H4 (cell line): ENCODE measurements at regions not wholly inside any gene's neighbourhood (a gene's known extent, or its start where the extent isn't known, plus 50 kb on each side); places are given as distances from the start of the nearest gene placed in this dataset.
A peak's percentile ranks its signal among the peaks of the same experiment; 100 is the strongest.
"Not testable (repeated sequence)": the region's sequence is repeated elsewhere in the genome, so short reads cannot be mapped to it uniquely, and the experiment has no call there.

Experiments
- DNase-seq: peaks from one replicate; pipeline ENCODE4 v3.0.0-alpha.2; 2015; ENCODE audit warnings: low spot score

DNA sequence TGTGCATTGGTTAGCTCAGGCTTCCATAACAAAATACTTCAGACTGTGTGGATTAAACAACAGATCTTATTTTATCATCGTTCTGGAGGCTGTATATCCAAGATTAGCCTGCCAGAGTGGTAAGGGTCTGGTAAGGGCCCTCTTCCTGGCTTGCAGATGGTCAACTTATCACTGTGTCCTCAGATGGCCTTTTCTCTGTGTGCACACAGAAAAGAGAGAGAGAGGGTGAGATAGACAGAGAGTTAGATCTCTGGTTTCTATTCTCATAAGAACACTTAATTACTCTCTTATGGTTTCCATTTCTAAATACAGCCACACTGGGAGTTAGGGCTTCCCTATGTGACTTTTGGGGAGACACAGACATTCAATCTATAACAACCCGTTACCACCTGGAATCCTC, 1003.5 kb downstream of the TSN start:
- no peak for DNase-seq

DNA sequence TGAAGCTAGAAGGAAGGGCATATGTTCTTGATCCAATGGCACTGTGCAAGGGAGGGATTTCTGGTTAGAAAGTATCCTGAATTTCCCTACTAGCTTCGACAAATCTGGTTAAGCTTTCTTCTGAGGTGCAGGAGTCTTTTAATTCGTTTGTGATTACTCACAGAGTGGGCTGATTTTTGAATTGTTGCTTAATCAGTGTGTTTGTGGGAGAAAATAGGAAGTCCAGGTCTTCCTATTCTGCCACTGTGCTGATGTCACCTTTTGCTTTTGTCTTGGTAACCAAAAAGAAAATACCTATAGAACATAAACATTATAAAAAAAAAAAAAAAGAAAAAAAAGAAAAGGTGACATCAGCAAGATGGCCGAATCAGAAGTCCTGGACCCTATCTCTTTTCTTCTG, 1008.6 kb downstream of the TSN start:
- DNase-seq = no peak

DNA sequence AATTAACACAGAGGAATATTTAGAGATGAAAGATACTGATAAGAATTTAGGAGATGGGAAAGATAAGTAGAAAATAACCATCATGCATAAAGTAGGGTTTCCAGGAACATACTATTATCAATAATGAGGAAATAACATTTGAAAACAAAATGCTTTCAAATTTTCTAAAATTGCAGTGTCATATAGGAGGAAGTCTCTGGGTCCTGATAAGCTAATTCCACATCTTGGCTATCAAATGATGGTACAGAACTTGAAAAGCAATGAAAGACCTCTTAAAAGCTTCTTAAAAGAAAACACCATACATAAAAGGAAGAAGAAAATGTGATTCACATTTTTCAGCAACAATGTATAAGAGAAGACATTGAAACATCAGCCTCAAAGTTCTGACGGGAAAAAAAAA, 1024.8 kb downstream of the TSN start:
- no peak for DNase-seq

DNA sequence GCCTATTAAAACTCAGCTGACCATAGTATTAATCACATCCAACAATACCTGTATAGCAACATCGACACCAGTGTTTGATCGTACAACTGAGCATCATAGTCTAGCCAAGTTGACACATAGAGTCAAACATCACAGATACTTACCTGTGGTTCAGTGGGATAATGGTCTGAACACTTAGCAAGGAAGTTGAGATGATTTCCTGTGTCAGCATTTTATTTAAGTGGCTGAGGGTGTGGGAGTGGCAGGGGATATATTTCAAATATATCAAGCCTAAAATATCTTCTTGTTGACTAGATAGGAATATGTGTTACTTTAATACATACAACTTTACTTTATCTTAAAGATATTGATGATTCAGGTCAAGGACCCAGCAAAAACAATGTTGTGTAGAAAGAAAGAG, 1038.6 kb downstream of the TSN start:
- DNase-seq = no peak

GRCh38 chr2:122795763-122796162, 1040.3 kb downstream of the TSN start:
- DNase-seq = no peak

DNA sequence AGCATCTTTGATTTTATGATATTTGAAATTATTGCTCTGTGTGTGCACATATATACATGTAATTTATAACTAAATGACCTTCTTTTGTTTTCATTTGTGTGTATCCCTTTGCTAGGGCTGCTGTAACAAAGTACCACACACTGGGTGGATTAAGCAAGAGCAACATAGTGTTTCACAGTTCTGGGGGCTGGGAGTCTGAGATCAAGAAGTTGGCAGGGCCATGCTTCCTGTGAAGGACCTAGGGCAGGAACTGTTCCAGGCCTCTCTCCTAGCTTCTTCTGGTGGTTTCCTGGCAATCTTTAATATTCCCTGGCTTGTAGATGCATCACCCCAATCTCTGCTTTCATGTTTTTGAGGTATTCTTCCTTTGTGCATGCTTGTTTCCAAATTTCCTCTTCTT, 1043.9 kb downstream of the TSN start:
- DNase-seq = no peak

DNA sequence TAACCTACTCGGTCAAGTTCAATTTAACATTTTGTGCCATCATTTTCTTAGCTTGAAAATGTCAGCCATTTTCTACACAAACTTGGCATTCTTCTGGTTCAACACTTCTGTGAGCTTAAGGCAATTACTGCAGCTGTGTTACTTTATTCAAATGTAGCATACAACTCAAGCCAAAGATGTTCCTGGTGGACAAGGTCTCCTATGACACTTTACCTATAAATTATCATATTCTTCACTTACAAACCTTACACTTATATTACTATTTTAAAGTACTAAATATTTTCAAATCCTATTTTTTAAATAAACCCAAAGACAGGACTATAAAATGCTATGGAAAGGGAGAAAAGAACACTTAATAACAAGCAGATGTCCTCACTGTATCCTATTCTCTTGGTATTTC, 1045.3 kb downstream of the TSN start:
- no peak for DNase-seq

DNA sequence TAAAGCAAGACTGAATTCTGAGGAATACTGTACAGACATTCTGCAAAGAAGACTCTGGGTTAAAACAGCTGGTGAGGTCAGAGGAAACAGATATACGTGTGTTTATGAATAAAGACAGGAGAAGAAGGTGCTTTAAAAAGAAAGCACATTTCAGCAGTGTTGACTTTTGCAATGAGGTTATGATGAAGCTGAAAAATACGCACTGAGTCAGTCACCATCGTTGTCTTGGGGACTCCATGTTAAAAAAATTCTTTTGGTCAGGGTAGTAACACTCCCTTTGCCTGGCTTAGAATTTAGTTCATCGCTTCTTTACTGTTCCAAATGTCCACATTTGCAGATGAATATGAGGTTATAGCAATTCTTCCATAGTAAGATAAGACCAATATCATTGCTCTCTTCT, 1049.0 kb downstream of the TSN start:
- no peak for DNase-seq

GRCh38 chr2:122805346-122805745, 1049.9 kb downstream of the TSN start:
- DNase-seq = no peak

- no peak for DNase-seq
Measured at GRCh38 chr2:122808286-122808969, 1053.0 kb downstream of the TSN start.

- DNase-seq = not testable (repeated sequence)
Measured at GRCh38 chr2:122812214-122812613, 1056.8 kb downstream of the TSN start.

DNA sequence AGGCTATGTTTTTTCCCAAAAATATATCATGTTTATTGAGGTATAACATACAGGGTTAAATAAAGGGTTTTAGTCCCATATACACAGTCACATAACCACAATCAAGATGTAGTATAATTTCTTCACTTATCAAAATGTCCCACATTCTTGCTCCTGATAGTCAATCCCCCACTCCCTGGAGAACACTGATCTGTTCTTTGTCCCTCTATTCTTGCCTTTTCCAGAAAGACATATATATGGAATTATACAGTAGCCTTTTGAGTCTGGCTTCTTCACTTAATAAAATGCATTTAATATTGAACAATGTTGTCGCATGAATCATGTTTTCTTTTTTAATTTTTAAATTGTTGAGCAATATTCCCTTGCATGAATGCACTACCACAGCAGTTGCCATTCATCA, 1059.7 kb downstream of the TSN start:
- DNase-seq = no peak

GRCh38 chr2:122816803-122817202, 1061.4 kb downstream of the TSN start:
- DNase-seq = no peak

GRCh38 chr2:122822319-122822718, 1066.9 kb downstream of the TSN start:
- DNase-seq = no peak

DNA sequence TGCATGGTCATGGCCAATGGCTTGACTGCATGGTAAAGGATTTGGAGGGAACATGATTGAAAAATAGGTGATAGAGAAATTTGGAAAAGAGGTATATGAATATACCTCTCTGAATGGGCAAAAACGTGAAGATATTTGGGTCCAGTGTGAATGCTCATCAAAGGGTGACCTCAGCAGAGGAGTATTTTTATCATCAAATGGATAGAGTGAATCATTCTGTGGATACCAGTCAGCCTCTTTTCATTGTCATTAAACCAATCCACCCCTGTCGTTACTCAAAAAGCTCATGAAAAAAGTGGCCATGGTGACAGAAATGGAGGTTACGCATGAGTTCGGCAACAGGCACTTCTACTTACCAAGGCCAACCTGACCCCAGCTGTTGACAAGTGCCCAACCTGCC, 1074.7 kb downstream of the TSN start:
- no peak for DNase-seq

- DNase-seq = peak; percentile 17
Measured at GRCh38 chr2:122831649-122832048, 1076.2 kb downstream of the TSN start.

GRCh38 chr2:122843503-122843902, 1088.1 kb downstream of the TSN start:
- no peak for DNase-seq

DNA sequence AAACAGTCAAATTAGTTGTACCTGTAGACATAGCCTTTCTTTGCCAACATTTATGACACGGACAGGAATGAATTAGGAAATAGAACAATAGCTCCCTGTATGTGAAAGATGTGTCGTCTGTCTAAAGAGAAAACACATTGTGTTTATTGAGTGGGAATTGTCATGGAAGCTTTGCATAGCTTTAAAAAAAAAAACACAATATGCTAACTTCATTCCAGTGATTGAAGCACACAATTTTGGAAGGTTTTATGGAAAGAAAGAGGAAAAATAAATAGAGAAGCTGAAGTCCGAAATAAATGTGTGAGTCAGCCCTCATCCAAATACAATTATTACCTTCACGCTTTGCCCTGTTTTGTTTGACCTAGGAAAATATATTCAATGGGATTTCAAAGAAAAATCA, 1095.7 kb downstream of the TSN start:
- no peak for DNase-seq

- no peak for DNase-seq
Measured at GRCh38 chr2:122851972-122852531, 1096.6 kb downstream of the TSN start.

DNA sequence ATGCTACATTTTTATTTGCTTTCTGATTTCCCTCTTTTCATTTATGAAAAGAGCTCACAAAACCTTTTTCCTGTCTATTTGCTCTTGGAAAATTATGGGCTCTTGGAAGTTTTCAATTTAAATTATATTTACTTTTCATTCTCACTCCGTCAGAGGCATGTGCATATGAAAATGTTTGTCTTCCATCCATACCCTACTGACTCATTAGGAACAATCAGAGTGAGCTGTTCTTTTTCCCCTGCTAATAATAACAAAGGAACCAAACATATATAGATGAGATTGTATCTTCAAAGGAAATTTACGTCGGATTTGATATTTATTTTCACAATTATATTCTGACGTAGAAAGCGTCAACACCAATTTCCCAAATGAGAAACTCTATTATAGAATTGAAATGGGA, 1101.2 kb downstream of the TSN start:
- no peak for DNase-seq

GRCh38 chr2:122858075-122858702, 1102.7 kb downstream of the TSN start:
- DNase-seq = no peak

GRCh38 chr2:122858813-122859212, 1103.4 kb downstream of the TSN start:
- no peak for DNase-seq

GRCh38 chr2:122859260-122859659, 1103.8 kb downstream of the TSN start:
- DNase-seq = no peak

DNA sequence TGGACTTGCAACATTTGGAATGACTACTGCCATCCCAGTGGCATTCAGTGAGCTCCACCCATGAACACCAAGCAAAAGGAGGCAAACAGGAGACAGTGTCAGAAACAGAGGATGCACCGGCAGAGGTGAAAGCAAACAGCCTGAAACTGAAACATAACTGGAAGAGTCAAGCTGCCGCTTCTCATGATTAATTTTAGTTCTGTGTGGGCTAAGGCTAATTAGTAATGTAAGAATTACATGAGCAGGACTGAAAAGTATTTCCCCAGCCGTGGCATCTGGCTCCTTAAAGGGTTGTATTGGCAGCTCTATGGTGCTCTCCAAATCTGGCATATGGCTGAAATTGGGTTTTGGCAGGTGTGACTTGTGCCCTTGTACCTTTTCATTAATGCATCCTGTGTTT, 1108.1 kb downstream of the TSN start:
- no peak for DNase-seq
